H1 (cell line): ENCODE measurements at regions not wholly inside any gene's neighbourhood (a gene's known extent, or its start where the extent isn't known, plus 50 kb on each side); places are given as distances from the start of the nearest gene placed in this dataset.

Experiments used
- CTCF ChIA-PET: fragments of 300-600 bp; sonication (Branson Sonifier 250); formaldehyde crosslinking; loops from one replicate; lab custom pipeline; 2021; ENCODE audit not compliant: partially characterized antibody; lab: Charles Lee
- POLR2A ChIA-PET: fragments of 300-600 bp; sonication (Branson Sonifier 250); formaldehyde crosslinking; loops from one replicate; lab custom pipeline; 2021; ENCODE audit warnings: inconsistent platforms; ENCODE audit not compliant: partially characterized antibody; lab: Charles Lee
- DNase-seq, 2 experiments: peaks; one replicate each; pipeline versions ENCODE4 v3.0.0 to v3.0.0-alpha.2; 2010 to 2022; ENCODE audit warnings: low spot score in 2 of 2, low read depth in 1 of 2, mixed read lengths in 1 of 2
- FAIRE-seq: peaks from 2 replicates; lab custom pipeline; 2011; peaks lifted over from hg19 to GRCh38; lab: Jason Lieb, UNC
- H2AFZ ChIP-seq: 2 replicates; pipeline ENCODE4 v1.8.1; 2012; ENCODE audit warnings: low read length, inconsistent platforms
- H2AK5ac ChIP-seq: 2 replicates; pipeline ENCODE4 v1.6.1; 2013; ENCODE audit warnings: low read depth, low read length
- H2BK120ac ChIP-seq: replicated peaks from 2 replicates; pipeline ENCODE3; 2013; ENCODE audit warnings: low read depth, low read length, inconsistent platforms
- H2BK12ac ChIP-seq: 2 replicates; pipeline ENCODE4 v1.6.1; 2013; ENCODE audit warnings: low read depth, low read length
- H2BK15ac ChIP-seq: 2 replicates; pipeline ENCODE4 v1.6.1; 2013; ENCODE audit warnings: low read length
- H2BK20ac ChIP-seq: 2 replicates; pipeline ENCODE4 v1.6.1; 2013; ENCODE audit warnings: low read length
- H2BK5ac ChIP-seq: 2 replicates; pipeline ENCODE4 v1.6.1; 2013; ENCODE audit warnings: low read depth, low read length
- H3K14ac ChIP-seq: 2 replicates; pipeline ENCODE4 v1.6.1; 2013; ENCODE audit warnings: inconsistent platforms; ENCODE audit not compliant: insufficient read length
- H3K18ac ChIP-seq: 2 replicates; pipeline ENCODE4 v1.6.1; 2013; ENCODE audit warnings: low read length; ENCODE audit errors: extremely low read depth
- H3K23ac ChIP-seq: 2 replicates; pipeline ENCODE4 v1.6.1; 2013; ENCODE audit warnings: inconsistent platforms; ENCODE audit not compliant: insufficient read length
- H3K23me2 ChIP-seq: 2 replicates; pipeline ENCODE4 v1.6.1; 2013; ENCODE audit warnings: low read depth, low read length
- H3K27ac ChIP-seq: 2 replicates; pipeline ENCODE4 v1.6.1; 2011; ENCODE audit warnings: low read depth, low read length, inconsistent platforms
- H3K27me3 ChIP-seq, 4 experiments: replicated peaks in 1 of 4; 1 replicate in 1 of 4; 2 replicates in 3 of 4; pipeline versions ENCODE4 v1.6.1 to v1.8.1; 2011 to 2013; ENCODE audit warnings: low read length in 3 of 4, mild to moderate bottlenecking in 3 of 4, inconsistent platforms in 2 of 4, mixed read lengths in 2 of 4, moderate library complexity in 1 of 4; ENCODE audit not compliant: control insufficient read depth in 3 of 4, insufficient read depth in 3 of 4; ENCODE audit errors: extremely low read depth in 1 of 4
- H3K36me3 ChIP-seq, 4 experiments: 2 replicates each; pipeline versions ENCODE4 v1.6.1 to v1.8.1; 2011 to 2013; ENCODE audit warnings: mild to moderate bottlenecking in 4 of 4, low read length in 3 of 4, moderate library complexity in 2 of 4, control low read depth in 1 of 4, inconsistent platforms in 1 of 4; ENCODE audit not compliant: insufficient read depth in 4 of 4, control insufficient read depth in 2 of 4
- H3K4ac ChIP-seq: replicated peaks from 2 replicates; pipeline ENCODE3; 2013; ENCODE audit warnings: low read length, low read depth, mixed read lengths, inconsistent platforms; ENCODE audit not compliant: insufficient read length
- H3K4me1 ChIP-seq, 4 experiments: replicated peaks in 1 of 4; 1 replicate in 1 of 4; 2 replicates in 3 of 4; pipeline versions ENCODE4 v1.6.1 to v1.8.1; 2011 to 2013; ENCODE audit warnings: low read length in 3 of 4, inconsistent platforms in 2 of 4, mixed read lengths in 1 of 4; ENCODE audit not compliant: insufficient read depth in 4 of 4, control insufficient read depth in 3 of 4
- H3K4me2 ChIP-seq, 2 experiments: 2 replicates each; pipeline versions ENCODE4 v1.6.1 to v1.8.1; 2011 to 2013; ENCODE audit warnings: low read depth in 2 of 2, low read length in 2 of 2, control low read depth in 1 of 2, inconsistent platforms in 1 of 2, mild to moderate bottlenecking in 1 of 2; ENCODE audit not compliant: insufficient read depth in 1 of 2
- H3K4me3 ChIP-seq, 4 experiments: fragments of 200-600, 300-600 bp in 1 of 4; sonication (generic), shearing (Covaris generic), sonication (Bioruptor Twin) in 1 of 4; 2 replicates each; pipeline versions ENCODE4 v1.5.1 to v1.8.1; 2011 to 2016; ENCODE audit warnings: low read length in 4 of 4, low read depth in 3 of 4, control low read depth in 2 of 4, inconsistent platforms in 2 of 4, mild to moderate bottlenecking in 2 of 4, mixed read lengths in 1 of 4, moderate library complexity in 1 of 4; ENCODE audit not compliant: insufficient read depth in 2 of 4; ENCODE audit errors: extremely low read depth in 1 of 4
- H3K56ac ChIP-seq: replicated peaks from 2 replicates; pipeline ENCODE3; 2013; ENCODE audit warnings: low read depth, mild to moderate bottlenecking, mixed read lengths, low read length, inconsistent platforms; ENCODE audit not compliant: insufficient read length
- H3K79me1 ChIP-seq: 2 replicates; pipeline ENCODE4 v1.6.1; 2013; ENCODE audit warnings: low read depth, low read length, control low read depth
- H3K79me2 ChIP-seq, 2 experiments: 2 replicates each; pipeline versions ENCODE4 v1.6.1 to v1.8.1; 2012 to 2013; ENCODE audit warnings: low read length in 2 of 2, mild to moderate bottlenecking in 2 of 2, inconsistent platforms in 1 of 2; ENCODE audit not compliant: insufficient read depth in 2 of 2, control insufficient read depth in 1 of 2
- H3K9ac ChIP-seq, 4 experiments: replicated peaks in 1 of 4; 1 replicate in 1 of 4; 2 replicates in 3 of 4; pipeline versions ENCODE4 v1.6.1 to v1.8.1; 2011 to 2013; ENCODE audit warnings: low read depth in 3 of 4, low read length in 3 of 4, control low read depth in 2 of 4, mild to moderate bottlenecking in 2 of 4, moderate library complexity in 2 of 4, inconsistent platforms in 1 of 4; ENCODE audit errors: extremely low read depth in 1 of 4
- H3K9me3 ChIP-seq, 2 experiments: 2 replicates each; pipeline versions ENCODE4 v1.6.1 to v1.8.1; 2012 to 2013; ENCODE audit warnings: mild to moderate bottlenecking in 2 of 2, moderate library complexity in 2 of 2, control low read depth in 1 of 2, inconsistent platforms in 1 of 2, low read depth in 1 of 2, low read length in 1 of 2, mixed read lengths in 1 of 2; ENCODE audit not compliant: insufficient read depth in 2 of 2
- H4K20me1 ChIP-seq, 2 experiments: replicated peaks in 1 of 2; 2 replicates each; pipeline versions ENCODE3 to v1.8.1; 2011 to 2013; ENCODE audit warnings: inconsistent platforms in 2 of 2, low read length in 2 of 2, mild to moderate bottlenecking in 1 of 2; ENCODE audit not compliant: insufficient read depth in 2 of 2, control insufficient read depth in 1 of 2
- H4K5ac ChIP-seq: 2 replicates; pipeline ENCODE4 v1.6.1; 2013; ENCODE audit warnings: low read length, low read depth, mixed read lengths, inconsistent platforms; ENCODE audit not compliant: insufficient read length
- H4K8ac ChIP-seq: 2 replicates; pipeline ENCODE4 v1.8.0; 2013; ENCODE audit warnings: mild to moderate bottlenecking, moderate library complexity, low read length, inconsistent platforms; ENCODE audit not compliant: insufficient read depth; ENCODE audit errors: extremely low read depth
- H4K91ac ChIP-seq: replicated peaks from 2 replicates; pipeline ENCODE3; 2013; ENCODE audit warnings: low read length, mixed read lengths, inconsistent platforms; ENCODE audit not compliant: insufficient read length
- ASH2L ChIP-seq: fragments of 200-600, 300-600 bp; sonication (generic); IDR thresholded peaks from one replicate; pipeline ENCODE4 v1.7.1; 2017; ENCODE audit warnings: low read length
- CHD1 ChIP-seq: IDR thresholded peaks from 2 replicates; pipeline ENCODE4 v1.6.1; 2012; ENCODE audit warnings: low read depth, low read length, improper control_type of control experiment
- CTBP2 ChIP-seq: IDR thresholded peaks from 2 replicates; pipeline ENCODE4 v1.7.0; 2011; ENCODE audit warnings: borderline replicate concordance, mild to moderate bottlenecking, moderate library complexity, mixed read lengths, low read length; ENCODE audit not compliant: insufficient read depth, insufficient read length
- EZH2 ChIP-seq: fragments of 200-600 bp; sonication (generic); IDR thresholded peaks from 2 replicates; pipeline ENCODE4 v1.7.1; 2012; ENCODE audit warnings: low read depth, mild to moderate bottlenecking, moderate library complexity, low read length, inconsistent platforms; ENCODE audit not compliant: severe bottlenecking
- FOSL1 ChIP-seq: IDR thresholded peaks from 2 replicates; pipeline ENCODE4 v1.6.1; 2011; ENCODE audit warnings: mild to moderate bottlenecking, low read depth, low read length, moderate library complexity; ENCODE audit not compliant: insufficient read depth
- JUND ChIP-seq: IDR thresholded peaks from 2 replicates; pipeline ENCODE4 v1.6.1; 2011; ENCODE audit warnings: mild to moderate bottlenecking, improper control_type of control experiment, low read length
- SIN3A ChIP-seq, 2 experiments: IDR thresholded peaks in 1 of 2; conservative IDR thresholded peaks in 1 of 2; 2 replicates each; pipeline ENCODE4 v1.6.1; 2011 to 2012; ENCODE audit warnings: low read length in 2 of 2, improper control_type of control experiment in 1 of 2, low read depth in 1 of 2, mild to moderate bottlenecking in 1 of 2
- SIRT6 ChIP-seq: IDR thresholded peaks from one replicate; pipeline ENCODE4 v1.7.1; 2012; ENCODE audit warnings: low read length, inconsistent platforms
- SP2 ChIP-seq: IDR thresholded peaks from 2 replicates; pipeline ENCODE4 v1.6.1; 2012; ENCODE audit warnings: mild to moderate bottlenecking, low read length, inconsistent platforms
- SRF ChIP-seq: IDR thresholded peaks from 2 replicates; pipeline ENCODE4 v1.6.1; 2011; ENCODE audit warnings: mild to moderate bottlenecking, low read depth, low read length, moderate library complexity
- TEAD4 ChIP-seq: IDR thresholded peaks from 2 replicates; pipeline ENCODE4 v1.6.1; 2012; ENCODE audit warnings: low read depth, low read length, inconsistent platforms, mixed read lengths
- WGBS, 2 experiments: shearing (Covaris generic) in 1 of 2; methylation state at CpG; one replicate each; pipeline versions ENCODE4 v1.1.6 to v1.1.7; 2013 to 2015; ENCODE audit warnings: low lambda C conversion rate in 2 of 2, mixed read lengths in 2 of 2, inconsistent platforms in 1 of 2, low coverage in 1 of 2, missing lambda C conversion rate in 1 of 2; ENCODE audit not compliant: insufficient replicate concordance in 2 of 2, insufficient coverage in 1 of 2, insufficient read length in 1 of 2; ENCODE audit errors: extremely low coverage in 1 of 2, missing lambda C conversion rate in 1 of 2; 5-methylcytosine and 5-hydroxymethylcytosine counted together

DNA sequence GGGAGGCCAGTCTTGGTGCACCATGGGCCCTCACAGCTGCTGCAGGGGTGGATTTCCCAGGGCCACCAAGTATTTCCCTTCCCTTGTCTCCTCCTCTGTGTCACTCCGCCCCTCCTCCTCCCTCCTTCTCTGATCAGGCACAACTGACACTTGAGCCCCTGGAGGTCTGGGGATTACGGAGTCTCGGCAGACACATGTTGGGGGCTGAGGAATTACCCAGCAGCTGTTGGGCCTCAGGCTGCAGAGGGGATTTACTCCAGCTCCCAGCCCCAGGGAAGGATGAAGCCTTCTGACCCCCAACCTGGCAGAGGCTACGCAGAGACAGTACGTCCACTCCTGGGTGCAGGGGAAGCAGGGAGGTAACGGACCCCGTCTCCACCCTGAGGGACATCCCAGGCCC is 420.5 kb upstream of the SULF2 start:
- H3K23me2 ChIP-seq: peaks cover 4% of the 10 kb centered on the region; the same call in 1 of the 2 replicates
- no peaks in the 10 kb centered on the region for H3K27me3 ChIP-seq
- no peak overlapping the region for H3K14ac ChIP-seq
- no peak overlapping the region for H3K4me2 ChIP-seq
- no peak overlapping the region; the same call in 1 of the 2 replicates for H2BK12ac ChIP-seq
- H2BK5ac ChIP-seq: no peak overlapping the region
- H3K56ac ChIP-seq: no peak overlapping the region
- H3K4me3 ChIP-seq: no peak overlapping the region
- H2BK15ac ChIP-seq: no peak overlapping the region; the same call in 1 of the 2 replicates
- no peaks in the 10 kb centered on the region for H3K9me3 ChIP-seq
- H3K18ac ChIP-seq: no peak overlapping the region
- DNase-seq (no peak), FAIRE-seq (no peak)
- peaks cover 0 to 3% (median 0%) of the 10 kb centered on the region in 4 experiments; a peak in 2 of 7 replicates for H3K4me1 ChIP-seq
- no peak overlapping the region; the same call in 1 of the 2 replicates for H4K8ac ChIP-seq
- WGBS, 2 experiments: 91% methylated on average over 6 of the region's 7 CpGs; no CpG with 5 or more reads in 1 of the 2 experiments
- no peak overlapping the region for H2BK20ac ChIP-seq
- H4K5ac ChIP-seq: no peak overlapping the region
- no peak overlapping the region for H2AFZ ChIP-seq
- H3K9ac ChIP-seq: no peak overlapping the region
- no peak overlapping the region for H4K91ac ChIP-seq
- POLR2A ChIA-PET: no interaction called here
- no peak overlapping the region for H2AK5ac ChIP-seq
- no peaks in the 10 kb centered on the region for H3K79me2 ChIP-seq
- no peak overlapping the region for H3K4ac ChIP-seq
- no peaks in the 10 kb centered on the region for H4K20me1 ChIP-seq
- H3K79me1 ChIP-seq: no peaks in the 10 kb centered on the region
- H3K27ac ChIP-seq: no peak overlapping the region
- CTCF ChIA-PET: no interaction called here
- no peak overlapping the region for H2BK120ac ChIP-seq
- H3K23ac ChIP-seq: no peak overlapping the region
- H3K36me3 ChIP-seq: no peaks in the 10 kb centered on the region
- TF ChIP-seq SP2: no peak
- TF ChIP-seq ASH2L: no peak
- no peak for TF ChIP-seq FOSL1
- TF ChIP-seq JUND: no peak
- no peak for TF ChIP-seq SIRT6
- TF ChIP-seq CTBP2: no peak
- TF ChIP-seq EZH2: no peak
- TF ChIP-seq SIN3A (conservative IDR thresholded peaks at IDR 0.05 in 1 of 2, IDR thresholded peaks at IDR 0.05 in 1 of 2; ENCODE audit: low read depth in 1 of 2, low read length in 2 of 2): no peak
- no peak for TF ChIP-seq CHD1
- TF ChIP-seq TEAD4: no peak
- TF ChIP-seq SRF: no peak
